ENCODE measurements at regions not wholly inside any gene's neighbourhood (a gene's known extent, or its start where the extent isn't known, plus 50 kb on each side); places are given as distances from the start of the nearest gene placed in this dataset.
"Not testable (repeated sequence)": the region's sequence is repeated elsewhere in the genome, so short reads cannot be mapped to it uniquely, and the experiment has no call there.

DNA sequence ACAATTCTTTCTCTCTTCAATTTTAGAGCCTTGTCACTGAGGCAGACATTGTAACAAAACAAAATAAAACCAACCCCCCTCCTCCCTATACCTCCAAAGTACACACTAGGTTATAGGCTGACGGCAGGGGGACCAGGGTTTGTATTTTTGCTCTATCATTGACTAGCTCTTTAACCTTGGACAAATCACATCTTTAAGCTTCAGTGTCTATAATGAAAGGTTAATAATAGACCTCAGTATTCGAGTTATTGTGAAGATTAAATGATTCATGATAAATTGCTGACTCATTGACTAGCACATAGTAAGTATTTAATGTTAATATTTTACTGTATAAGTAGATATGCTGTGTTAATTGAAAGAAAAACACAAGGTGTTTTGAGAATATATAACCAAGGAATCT lies 1267.6 kb upstream of the ADGRL2 start:
- DNase-seq (ENCODE audit: low spot score): no peak

DNA sequence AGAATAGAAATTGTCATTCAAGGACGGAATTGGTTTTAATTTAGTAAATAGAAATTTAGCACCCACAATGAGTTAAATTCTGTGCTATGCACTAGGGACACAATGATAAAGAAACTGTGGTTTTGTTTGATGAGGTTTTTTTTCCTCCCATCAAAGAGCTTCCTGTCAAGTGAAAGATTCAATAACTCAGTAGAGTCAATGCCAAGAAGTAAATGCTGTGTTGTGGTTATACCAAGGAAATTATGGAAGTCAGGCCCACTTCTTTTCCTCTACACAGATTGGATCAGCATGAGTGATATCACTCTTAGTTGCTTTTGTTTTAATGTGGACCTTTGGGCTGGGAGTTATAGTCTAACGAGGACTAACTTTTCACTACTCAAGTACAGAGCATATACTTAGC lies 1269.6 kb upstream of the ADGRL2 start:
- no peak for DNase-seq (ENCODE audit: low spot score)

DNA sequence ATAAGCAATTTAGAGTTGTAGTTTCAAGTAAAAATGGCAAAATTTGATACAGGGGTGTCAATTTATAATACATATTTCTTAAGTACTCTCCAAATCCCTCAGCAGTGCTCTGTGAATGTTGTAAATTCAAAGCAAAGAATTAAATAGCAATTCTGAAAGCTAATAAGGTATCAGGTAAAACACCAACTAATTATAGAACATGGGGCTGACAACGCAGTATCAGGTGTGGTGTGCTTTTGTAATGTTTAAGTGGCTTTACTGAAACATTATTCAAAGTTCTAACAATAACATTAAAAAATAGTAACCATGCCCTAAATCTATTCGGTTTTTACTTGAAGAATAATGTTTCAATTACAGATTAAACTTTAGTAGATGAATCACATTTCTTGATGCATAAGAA lies 1271.2 kb upstream of the ADGRL2 start:
- no peak for DNase-seq (ENCODE audit: low spot score)

DNA sequence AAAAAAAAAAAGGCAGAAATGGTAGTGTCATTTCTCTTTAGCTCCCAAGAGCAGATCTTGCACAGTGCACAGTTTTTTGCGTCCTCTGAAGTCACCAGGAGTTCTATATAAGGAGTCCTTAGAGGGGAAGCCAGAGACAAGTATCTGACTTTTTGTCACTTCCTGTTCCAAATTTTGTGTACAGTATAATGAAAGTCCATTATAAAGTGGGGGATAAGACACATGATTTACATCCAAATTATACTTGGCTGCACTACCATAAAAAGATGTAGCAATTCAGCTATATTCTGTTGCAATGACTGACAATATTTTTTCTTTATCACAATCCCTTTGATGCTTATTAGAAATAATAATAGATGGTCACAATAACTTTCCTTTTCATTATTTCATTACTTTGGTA lies 1276.9 kb upstream of the ADGRL2 start:
- no peak for DNase-seq (ENCODE audit: low spot score)

DNA sequence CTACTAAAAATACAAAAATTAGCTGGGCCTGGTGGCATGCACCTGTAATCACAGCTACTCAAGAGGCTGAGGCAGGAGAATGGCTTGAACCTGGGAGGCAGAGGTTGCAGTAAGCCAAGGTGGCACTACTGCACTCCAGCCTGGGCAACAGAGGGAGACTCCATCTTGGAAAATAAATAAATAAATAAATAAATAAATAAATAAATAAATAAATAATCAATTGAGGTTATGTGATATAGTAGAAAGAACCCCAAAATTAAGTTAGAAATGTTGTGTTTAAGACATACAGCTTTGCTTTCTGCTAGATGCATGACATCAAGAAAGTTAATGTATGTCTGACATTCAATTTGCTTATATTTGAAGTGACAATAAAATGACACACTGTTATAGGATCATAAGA lies 1277.7 kb upstream of the ADGRL2 start:
- not testable (repeated sequence) for DNase-seq (ENCODE audit: low spot score)

DNA sequence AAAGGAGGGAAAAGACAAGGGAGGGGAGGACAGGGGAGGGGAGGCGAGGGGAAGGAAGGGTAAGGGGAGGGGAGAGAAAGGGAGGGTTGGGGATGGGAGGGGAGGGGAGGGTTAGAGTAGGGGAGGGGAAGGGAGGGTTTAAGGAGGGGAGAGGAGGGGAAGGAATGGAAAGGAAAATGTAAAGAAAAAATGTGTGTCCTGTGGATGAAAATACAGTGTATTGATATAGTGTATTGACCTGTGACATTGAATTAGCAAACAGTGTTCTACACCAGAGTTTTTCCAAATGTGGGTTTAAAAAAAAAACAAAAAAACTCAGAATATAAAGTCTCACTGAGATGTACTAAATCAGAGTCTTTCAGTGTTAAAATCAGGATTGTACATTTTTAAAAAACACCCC lies 1279.8 kb upstream of the ADGRL2 start:
- no peak for DNase-seq (ENCODE audit: low spot score)

DNA sequence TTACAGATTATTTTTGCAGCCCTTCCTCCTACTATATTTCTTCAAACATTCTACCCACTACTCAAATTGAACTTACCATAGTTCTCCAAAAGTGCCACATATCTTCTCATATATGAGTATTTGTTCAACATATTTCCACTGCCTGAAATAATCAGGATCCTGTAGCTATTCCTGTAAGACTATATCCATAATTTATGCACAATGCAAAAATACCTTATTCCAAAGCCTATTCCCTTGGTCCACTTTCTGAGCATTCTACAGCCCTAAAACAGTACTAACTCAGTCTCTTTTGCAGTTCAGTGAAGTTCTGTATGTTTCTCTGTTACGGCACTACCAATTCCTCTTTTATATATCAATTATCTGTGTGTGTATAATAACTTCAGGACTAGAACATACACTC lies 1283.7 kb upstream of the ADGRL2 start:
- no peak for DNase-seq (ENCODE audit: low spot score)

DNA sequence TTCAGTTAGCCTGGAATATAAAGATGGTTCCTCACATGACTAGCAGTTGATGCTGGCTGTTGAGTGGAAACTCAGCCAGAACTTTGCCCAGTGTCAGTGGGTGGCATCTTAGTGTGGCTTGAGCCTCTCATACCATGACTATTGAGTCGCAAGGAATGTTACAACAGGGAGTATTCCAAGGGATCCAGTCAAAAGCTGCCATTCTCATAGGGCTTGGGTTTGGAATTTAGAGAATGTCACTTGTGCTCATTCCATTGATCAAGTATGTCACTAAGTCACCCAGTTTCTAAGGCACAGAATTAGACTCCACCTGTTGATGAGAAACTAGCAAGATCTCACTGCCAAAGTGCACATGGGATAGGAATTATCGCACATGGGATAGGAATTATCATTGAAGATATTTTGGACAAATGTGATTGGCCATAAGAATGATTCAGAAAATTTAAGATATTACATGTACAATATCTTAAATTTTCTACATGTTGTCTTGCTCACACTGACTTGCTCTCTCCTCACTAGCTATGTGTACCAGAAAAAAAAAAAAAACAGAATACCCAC lies 1290.7 kb upstream of the ADGRL2 start:
- no peak for DNase-seq (ENCODE audit: low spot score)

DNA sequence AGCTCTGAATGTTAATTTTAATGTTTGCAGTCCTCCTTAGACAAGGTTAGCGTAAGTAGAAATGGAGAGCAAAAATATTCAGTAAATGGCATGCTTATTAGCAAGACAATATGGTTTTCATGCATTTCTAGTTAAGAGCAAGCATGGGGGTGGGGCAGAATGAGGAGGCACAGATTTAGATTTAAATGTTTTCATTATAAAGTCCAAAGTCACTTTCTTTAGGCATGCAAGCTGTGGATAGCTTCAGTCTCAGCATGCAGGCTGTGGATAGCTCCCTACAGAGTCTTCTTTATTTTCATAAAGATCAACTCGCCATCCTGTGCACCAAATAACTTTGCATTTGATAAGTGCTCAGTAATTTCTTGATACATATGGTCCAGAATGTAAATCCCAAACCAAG lies 1294.5 kb upstream of the ADGRL2 start:
- DNase-seq (ENCODE audit: low spot score): no peak

DNA sequence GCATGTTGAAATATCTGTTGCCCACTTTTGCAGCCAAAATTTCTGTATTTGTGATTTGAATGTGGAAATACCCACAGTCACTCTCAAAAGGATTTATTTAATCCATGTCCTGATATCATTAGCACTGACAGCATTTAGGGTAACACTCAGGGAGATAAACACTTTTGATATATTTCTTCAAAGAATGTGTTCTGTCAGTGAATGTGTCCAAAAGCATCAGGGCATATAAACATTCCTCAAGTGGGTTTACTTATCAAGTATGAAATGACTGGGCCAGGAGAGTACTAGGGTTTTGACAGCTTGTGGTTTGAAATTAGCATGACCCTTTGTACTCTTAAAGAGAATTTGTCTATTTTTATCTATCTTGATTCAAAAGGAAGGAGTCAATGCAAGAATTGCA lies 1302.1 kb upstream of the ADGRL2 start:
- DNase-seq (ENCODE audit: low spot score): no peak

DNA sequence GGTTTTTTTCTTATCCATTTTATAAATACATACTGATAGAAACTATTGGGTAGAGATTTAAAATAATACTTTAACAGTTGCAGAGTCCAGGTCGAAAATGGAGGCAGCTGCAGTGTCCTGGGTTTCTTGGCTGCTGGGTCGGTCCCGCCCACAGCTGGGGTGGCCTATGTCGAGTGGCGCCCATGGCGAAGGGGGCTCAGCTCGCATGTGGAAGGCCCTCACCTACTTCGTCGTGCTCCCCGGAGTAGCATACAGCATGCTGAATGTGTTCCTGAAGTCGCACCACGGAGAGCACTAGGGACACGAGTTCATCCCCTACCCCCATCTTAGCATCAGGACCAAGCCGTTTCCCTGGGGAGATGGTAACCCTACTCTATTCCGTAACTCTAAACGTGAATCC lies 1304.9 kb upstream of the ADGRL2 start:
- DNase-seq (ENCODE audit: low spot score): no peak

DNA sequence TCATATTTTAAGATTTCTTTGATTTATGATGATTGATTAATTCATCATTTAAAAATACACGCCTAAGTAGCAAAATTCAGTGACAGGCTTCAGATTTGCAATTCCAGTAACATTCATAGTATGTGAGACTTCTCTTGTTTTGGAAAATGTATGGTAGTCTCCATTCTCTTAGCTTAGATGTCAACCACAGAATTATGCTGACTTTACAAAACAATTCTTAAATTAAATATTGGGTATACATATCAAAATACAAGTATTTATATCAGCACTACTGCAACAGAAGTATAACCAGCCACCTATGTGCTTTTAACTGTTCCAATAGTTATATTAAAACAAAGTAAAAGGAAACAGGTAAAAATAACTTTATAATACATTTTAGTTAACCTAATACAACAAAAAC lies 1328.6 kb upstream of the ADGRL2 start:
- no peak for DNase-seq (ENCODE audit: low spot score)

DNA sequence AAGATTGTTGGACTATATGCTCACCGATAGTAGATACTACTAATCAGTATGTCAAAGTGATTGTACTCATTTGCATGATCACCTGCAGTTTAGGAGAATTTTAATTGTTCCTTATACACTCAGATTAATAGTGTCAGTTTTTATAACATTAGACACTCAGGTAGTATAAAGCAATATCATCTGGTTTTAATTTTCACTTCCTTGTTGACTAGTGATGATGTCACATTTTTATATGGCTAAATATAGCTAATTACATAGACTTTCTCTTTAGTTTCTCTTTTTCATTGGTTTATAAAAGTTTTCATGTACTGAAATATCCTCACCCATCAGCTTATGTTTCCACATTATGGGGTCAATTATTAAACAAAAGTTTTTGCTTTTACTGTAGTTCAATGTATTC lies 1332.4 kb upstream of the ADGRL2 start:
- no peak for DNase-seq (ENCODE audit: low spot score)

DNA sequence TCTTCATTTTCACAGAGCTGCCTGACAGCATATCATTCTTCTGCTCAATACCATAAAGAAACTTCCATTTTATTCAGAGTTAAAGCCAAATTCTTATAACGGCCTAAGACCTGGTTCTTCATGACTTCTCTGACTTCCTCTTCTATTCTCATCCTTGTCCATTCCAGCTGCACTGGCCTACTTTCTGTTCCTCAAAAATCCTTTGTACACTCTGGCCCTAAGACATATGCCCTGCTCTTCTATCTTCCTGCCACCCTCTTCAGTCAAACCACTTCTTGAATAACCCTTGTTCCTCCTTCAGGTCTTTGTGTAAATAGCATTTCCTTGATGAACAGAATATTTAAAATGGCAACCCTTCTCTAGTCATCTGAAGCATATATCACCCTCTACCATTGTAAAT lies 1338.7 kb upstream of the ADGRL2 start:
- DNase-seq (ENCODE audit: low spot score): no peak

DNA sequence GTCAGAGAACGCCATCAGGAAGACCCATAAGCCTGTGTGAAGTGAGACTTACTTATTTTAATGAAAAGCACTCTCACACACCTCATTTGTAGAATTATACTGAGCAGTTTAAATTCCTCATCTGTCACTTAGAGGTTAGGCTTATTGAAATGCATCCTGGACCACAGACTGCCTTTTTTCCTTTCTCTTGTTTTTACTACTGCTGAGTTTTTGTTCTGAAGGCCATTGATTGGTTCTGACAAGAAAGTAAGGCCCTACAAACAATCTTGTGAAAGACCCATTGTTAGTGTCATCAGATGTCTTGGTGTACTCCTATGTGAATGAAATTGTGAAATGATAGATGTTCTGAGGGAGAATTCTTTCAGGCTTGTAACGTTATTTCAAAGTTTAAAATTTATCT lies 1343.3 kb upstream of the ADGRL2 start:
- DNase-seq (ENCODE audit: low spot score): no peak

DNA sequence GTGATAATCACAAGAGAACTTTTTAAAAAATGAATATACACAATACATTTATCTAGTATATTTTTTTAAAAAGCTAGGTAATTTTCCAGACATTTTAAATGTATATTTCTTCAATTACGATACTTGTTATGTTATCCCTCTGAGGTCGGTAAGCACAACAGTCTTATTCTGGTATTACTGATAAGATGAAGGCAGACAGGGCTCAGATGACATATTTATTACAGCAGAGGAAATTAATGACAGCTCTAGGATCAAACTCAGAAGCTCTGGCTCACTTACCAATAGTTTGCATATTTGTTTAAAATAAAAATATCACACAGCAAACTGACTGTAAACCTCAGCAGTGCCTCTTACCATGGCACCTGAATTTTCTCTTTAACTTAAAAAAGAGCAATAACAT lies 1347.0 kb upstream of the ADGRL2 start:
- DNase-seq (ENCODE audit: low spot score): no peak

DNA sequence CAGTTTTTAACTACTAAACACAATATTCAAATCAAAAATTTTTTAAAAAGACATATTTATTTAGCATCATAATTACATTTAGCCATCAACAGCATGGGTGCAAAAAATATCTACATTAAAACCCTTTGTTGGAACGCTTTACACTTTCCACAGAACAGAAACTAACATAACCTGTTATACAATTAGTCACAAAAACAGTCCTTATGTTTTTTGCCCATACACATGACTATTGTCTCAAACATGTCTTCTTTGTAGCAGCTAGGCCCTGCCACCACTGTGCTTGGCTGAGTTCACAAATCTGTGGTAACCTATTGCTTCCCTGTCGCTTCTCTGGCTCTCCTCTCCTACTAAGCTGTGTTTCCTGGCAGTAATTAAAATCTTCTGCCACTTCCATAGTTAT lies 1350.0 kb upstream of the ADGRL2 start:
- no peak for DNase-seq (ENCODE audit: low spot score)

DNA sequence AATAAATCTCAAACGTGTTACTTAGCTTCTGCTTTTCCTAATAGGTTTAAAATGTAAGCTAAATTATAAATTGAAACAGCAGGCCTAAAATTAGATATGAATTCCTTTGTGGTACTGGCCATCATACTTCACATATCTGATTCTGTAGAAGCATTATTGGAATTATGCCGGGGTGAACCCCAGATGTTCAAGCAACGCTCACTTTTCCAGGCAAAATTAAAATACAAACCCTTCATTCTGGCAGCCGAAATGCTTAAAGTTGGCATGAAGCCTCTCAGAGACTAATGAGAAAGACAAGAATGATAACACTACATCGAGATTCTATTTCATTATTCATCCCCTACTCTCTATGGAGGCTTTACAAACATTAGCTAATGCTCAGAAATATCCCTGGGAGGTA lies 1352.7 kb upstream of the ADGRL2 start:
- no peak for DNase-seq (ENCODE audit: low spot score)

DNA sequence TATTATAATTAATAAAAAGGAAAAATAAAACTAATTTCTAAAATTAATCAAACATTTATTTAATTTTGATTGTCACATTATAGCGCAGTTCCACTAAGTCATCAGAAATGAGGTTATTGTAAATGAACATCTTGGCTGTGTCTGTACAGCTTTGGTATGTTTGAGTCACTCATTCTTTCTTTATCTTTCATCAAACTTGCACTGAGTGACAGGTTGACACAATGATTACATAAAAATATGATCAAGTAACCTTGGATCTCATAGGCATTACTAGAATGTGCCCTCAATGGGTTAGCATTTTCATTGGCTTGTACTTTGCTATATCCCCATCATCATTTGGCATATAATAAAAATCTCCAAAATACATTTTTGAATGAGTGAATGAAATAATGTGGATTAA lies 1353.2 kb upstream of the ADGRL2 start:
- no peak for DNase-seq (ENCODE audit: low spot score)

DNA sequence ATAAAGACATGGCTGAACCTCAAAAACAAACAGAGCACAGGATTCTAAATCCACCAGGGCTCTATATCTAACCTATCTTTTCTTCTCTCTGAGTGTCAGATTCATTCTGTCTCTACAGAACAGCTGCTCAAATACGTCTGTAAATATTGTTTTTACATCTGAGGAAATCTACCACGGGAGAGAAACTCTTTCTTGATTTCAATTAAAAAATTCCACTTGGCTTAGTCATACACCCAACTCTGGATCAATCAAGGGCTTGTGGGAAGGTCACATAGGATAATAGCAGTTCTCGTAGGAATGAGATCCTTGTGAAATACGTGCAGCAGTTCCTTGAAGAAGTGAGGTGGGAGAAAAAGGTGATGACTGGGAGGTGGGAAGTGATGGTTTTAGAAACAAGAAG lies 1355.7 kb upstream of the ADGRL2 start:
- no peak for DNase-seq (ENCODE audit: low spot score)

DNA sequence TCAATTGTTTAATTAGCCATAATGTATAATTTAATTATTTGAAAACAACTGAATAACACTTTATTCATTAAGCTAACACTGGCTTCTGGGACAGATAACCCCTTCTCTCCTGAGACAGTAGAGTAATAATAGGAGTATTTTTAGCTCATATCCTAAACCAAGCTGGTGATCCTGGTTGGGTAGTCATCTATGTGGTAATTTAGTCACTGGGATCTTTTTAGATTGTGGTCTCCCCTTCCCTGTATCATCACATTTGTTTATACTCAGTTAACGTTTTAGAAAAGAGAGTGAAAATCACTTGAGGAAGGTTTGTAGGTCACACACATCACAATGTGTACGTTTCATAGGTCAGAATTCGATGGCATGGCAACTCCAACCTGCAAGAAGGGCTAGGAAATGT lies 1356.6 kb upstream of the ADGRL2 start:
- no peak for DNase-seq (ENCODE audit: low spot score)

DNA sequence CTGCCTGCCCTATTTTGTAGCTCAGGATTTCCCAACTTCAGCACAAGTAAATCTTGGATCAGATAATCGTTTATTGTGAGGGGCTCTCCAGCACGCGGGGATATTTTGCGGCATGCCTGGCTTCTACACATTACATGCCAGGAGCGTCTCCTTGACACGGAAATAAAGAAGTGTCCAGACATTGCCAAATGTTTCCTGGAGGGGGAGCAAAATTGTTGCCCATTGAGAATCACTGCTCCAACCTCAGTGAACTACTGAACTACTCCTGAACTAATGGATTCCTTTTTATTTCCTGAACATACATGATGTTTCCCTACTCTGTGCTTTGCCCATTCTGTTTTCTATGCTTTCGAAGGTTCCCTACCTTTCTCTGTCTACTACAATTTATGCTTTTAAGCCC lies 1359.1 kb upstream of the ADGRL2 start:
- no peak for DNase-seq (ENCODE audit: low spot score)

DNA sequence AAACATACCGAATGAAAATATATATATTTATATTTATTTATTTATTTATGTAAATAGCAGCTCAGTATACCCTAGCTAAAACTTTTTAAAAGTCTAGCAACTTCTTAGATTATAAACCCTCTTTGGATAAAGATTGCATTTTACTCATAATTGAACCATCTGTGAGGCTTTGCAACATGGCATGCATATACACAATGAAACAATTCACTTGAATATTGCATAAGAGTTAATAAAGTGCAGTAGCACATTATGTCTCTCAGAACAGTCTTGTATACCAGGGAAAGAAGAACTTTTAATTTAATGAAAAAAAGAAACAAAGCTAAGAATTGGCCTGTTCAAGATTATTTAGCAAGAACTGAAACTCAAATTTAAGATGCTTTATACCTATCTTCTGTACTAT lies 1363.9 kb upstream of the ADGRL2 start:
- no peak for DNase-seq (ENCODE audit: low spot score)

DNA sequence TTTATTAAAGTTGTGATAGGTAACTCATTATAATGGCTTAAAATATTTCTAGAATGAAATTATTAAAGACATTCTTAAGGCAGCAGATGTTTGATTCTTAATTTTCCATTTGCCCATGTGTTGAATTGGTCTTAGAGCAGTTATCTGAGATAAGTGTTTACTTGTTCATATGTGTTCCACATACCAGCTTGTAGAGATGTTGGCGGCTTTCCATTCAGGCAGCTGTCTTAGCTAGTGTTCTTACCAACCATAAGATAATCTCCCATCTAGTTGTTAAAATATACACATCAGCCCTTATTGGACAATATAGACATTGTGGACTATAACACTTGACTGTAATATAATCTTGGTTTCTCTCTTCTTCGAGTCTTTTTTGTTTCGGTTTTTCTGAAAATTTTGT lies 1372.9 kb upstream of the ADGRL2 start:
- no peak for DNase-seq (ENCODE audit: low spot score)

DNA sequence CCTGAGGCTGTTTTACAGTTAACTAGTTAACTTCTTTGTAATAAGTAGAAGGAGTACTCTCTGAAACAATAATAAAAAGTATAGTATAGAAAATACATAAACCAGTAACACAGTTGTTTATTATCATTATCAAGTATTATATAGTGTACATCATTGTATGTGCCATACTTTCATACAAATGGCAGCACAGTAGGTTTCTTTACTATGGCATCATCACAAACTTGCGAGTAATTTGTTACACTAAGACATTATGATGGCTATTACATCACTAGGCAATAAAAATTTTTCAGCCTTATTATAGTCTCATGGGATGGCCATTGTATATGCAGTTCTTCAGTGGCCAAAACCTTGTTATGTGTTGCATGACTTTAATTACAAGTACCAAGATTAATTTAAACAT lies 1376.5 kb upstream of the ADGRL2 start:
- DNase-seq (ENCODE audit: low spot score): no peak
